ENCODE measurements at regions not wholly inside any gene's neighbourhood (a gene's known extent, or its start where the extent isn't known, plus 50 kb on each side); places are given as distances from the start of the nearest gene placed in this dataset.

DNA sequence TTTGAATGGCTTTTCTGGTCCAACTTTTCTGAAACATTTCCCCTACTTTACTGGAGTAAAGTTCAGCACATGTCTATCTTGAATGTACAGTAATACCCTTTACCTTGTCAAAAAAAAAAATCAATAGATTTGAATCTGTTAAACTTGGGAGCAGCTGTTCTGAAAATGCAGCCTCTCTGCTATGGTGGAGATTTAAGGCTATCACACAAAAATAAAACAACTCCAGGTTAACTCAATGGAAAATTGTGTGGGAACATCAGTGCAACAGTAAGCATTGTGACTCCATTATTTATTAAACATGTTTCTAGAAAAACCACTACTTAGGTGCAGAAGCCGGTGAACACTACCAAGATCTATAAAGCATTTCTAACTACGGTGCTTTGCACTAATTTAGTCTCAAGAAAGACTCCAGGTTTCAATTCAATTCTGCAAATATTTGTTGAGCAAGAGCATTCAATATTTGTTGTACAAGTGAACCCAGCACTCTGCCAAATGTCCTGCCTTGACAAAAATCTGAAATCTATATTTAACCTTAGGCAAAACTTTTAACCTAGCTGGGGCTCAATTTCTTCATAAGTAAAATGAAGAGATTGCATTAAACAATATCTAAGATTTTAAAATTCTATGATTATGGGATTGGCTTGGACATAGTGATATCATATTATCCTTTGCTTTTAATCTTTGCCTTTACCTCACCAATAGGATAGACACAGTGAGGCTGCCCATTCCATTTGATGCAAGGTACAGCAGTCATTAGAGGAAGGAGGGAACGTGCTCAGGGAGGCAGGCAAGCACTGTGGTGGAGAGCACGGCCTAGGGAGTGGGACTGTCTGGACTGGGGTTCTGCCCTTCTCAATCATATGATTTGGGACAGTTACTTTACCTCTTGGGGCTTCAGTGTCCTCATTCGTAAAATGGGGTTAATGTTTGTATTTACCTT is 155.2 kb downstream of the KITLG start:
- no peak for TF ChIP-seq POLR2A (IDR thresholded peaks at IDR 0.05)
- TF ChIP-seq, protein P1, sequence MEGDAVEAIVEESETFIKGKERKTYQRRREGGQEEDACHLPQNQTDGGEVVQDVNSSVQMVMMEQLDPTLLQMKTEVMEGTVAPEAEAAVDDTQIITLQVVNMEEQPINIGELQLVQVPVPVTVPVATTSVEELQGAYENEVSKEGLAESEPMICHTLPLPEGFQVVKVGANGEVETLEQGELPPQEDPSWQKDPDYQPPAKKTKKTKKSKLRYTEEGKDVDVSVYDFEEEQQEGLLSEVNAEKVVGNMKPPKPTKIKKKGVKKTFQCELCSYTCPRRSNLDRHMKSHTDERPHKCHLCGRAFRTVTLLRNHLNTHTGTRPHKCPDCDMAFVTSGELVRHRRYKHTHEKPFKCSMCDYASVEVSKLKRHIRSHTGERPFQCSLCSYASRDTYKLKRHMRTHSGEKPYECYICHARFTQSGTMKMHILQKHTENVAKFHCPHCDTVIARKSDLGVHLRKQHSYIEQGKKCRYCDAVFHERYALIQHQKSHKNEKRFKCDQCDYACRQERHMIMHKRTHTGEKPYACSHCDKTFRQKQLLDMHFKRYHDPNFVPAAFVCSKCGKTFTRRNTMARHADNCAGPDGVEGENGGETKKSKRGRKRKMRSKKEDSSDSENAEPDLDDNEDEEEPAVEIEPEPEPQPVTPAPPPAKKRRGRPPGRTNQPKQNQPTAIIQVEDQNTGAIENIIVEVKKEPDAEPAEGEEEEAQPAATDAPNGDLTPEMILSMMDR (IDR thresholded peaks at IDR 0.05), result no peak
